ENCODE measurements at regions not wholly inside any gene's neighbourhood (a gene's known extent, or its start where the extent isn't known, plus 50 kb on each side); places are given as distances from the start of the nearest gene placed in this dataset.
"Not testable (repeated sequence)": the region's sequence is repeated elsewhere in the genome, so short reads cannot be mapped to it uniquely, and the experiment has no call there.

DNA sequence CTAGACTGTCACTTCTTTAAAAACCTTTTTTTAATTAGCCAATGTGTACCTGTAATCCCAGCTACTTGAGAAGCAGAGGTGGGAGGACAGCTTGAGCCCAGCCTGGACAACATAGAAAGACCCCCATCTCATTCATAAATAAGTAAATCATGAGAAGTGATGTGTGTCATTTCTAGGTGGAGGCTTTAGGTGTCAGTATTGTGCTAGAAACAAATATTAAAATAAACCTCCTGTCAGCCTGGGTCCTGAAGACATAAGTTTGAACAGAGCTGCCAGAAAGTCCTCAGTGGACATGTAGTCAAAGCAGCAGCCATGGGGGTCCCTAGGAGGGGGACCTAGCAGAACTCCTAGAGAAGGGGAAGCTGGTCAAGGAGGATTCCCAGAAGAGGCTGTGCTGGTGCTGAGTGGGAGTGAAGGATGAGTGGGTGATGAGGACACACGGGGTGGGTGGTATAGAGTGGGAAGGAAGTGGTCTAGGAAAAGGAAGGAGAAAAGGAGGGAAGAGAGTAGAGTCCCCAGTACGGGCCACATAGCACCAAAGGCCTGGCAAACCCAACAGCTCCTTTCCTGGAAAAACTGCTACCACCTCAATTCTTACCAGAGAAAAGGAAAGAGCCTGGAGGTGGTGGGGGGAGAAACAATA, 316.6 kb upstream of the NCKAP5 start:
- DNase-seq (ENCODE audit: low read depth) = peak; percentile 10

DNA sequence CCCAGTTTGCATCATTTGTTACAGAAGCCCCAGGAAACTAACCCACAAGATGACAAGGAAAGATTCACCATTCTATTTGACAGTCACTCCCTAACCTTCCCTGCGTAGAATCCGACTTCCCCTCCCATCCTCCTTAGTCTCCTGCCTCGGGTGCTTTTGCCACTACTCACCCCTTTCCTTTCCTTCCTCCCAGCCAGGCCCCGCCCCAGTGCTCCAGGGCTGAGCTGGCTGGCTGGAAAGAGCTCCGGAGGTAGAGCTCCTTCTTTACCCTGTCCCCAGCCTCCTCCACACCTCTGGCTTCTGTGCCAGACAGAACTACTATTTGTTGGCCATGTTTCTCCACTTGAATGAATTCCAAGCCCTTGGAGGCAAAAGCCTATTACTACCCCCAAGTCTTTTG, 317.6 kb upstream of the NCKAP5 start:
- DNase-seq (ENCODE audit: low read depth) = no peak

DNA sequence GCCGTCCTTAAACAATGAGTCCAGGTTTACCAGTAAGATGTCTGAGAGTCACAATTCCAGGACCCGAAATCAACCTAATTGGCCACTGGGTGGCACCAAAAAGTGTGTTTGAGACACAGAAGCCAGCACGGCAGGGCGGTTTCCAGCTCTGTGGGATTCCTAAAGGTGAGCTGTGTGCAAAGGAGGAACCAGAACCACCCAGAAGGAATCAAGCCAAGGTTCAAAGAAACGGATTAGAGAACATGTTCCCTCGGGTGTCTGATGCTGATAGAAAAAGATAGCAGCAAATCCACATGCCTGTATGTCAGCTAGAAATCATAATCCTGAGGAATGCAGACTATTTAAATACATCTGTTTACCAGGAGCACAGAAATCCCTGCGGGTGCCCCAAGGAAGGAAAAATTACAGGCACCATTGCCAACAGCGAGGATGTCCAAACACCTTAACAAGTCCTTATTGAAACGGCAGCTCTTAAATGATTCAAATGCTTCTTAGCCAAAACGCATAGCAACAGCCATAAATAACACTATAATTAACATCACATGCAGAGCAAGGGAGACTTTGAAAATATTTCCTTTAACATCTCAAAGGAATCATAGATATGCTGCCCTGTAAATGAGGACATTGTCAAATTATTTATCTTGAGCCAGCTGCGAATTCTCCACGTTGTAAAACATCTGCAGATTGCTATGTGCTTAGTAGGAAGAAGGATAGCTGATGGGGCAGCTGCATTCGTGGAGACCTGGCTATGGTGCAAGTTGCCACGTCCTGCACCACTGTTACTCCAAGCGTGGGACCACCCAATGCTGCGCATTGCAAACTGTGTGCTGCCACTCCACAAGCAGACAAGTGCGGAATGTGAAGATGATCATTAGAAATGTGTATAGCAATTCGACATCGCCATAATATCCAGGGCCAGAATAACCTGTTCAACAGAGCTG, 318.7 kb upstream of the NCKAP5 start:
- peak; percentile 59 for DNase-seq (ENCODE audit: low read depth)

DNA sequence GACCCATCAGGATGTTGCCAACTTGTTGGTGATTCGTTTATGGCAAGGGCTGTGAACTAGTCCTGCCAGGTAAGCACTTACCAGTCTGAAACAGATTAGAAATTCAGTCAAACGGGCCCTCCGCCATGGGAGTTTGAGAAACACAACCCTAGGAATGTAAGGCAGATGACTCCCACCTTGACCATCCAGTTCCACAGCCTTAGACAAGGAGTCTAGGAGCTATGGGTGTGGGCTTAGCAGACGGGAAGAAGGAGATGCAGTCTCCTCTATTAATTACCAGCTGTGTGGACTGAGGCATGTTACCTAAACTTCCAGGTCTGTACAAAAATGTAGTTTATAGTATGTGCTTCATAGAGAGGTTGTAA, 319.4 kb upstream of the NCKAP5 start:
- no peak for DNase-seq (ENCODE audit: low read depth)

DNA sequence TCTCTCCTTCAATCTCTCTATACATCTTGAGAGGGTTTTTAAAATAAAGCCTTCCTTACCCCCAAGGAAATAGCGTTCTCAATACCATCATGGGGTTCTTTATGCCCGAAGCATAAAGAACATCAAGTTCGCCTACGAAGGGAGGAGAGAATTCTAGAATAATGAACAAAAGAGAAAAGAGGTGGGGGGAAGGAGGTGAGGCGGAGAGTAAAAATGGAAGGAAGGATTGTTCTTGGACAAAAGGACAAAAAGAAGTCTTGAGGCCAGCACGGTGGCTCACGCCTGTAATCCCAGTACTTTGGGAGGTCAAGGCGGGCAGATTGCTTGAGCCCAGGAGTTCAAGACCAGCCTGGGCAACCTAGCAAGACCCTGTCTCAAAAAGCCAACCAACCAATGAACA, 319.8 kb upstream of the NCKAP5 start:
- DNase-seq (ENCODE audit: low read depth) = no peak

DNA sequence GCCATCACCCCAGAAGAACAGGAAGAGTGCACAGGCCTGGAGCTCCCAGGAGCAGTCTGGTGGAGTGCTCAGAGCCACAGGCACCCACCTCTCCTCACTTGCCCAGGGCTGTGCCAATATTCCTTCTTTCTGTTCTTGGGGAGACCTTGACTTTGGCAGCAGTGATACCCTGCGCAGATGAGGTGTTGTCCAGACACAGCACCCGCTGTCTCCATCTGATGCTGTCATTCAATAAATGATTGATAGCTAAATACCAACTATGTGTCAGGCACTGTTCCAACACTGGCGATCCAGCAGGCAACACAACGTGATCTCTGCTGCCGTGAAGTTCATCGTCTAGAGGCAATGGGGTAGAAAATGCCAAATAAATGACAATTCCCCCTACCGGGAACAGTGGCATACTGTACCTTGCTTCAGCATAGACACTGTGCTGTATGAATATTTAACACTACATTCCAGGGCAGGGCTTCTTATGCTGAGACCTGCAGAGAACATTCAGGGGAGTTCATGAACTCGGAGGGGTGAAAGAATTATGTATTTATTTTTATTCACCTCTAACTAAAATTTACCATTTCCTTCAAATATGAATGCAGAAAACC, 320.5 kb upstream of the NCKAP5 start:
- no peak for DNase-seq (ENCODE audit: low read depth)

DNA sequence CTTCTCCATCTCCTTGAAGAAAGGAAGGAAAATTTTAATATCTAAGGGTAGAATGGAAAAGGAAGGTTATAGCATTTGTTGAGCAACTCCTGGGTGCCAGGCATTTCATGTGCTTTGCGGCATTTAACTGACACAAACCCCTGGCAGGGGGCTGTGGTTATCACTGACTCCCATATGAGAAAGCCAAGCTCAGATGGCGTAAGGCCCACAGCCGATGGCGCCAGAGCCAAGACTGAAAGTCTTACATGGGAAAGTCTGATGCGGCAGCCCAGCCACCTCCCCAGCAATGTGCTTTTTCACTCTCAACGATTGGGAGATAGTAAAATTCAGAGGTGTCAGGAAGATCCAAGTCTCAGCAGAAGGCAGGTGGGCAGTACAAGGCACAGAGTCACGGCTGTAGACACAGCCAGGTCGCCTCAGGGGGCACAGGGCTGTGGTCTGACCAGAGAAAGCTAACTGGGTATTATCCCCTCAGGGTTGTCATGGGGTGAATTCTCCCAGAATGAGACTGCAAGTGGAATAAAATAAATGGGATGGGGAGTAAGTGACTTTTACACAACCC, 324.2 kb upstream of the NCKAP5 start:
- no peak for DNase-seq (ENCODE audit: low read depth)

DNA sequence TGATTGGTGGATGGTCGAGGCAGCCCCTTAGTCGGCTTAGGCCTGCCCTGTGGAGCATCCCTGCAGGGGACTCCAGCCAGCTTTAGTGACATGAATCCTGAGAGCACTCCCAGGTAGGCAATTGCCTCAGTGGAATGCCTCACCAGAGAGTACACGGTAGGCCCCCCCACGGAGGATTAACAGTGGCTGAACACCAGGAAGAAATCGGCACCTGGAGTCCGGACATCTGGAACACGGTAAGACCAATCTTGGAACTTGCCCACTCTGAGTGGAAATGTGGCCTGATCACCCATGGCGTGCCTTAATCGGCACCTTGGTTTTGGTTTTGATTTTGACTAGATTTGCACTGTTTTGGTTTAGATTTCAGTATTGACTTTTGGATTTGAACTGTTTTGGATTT, 326.2 kb upstream of the NCKAP5 start:
- DNase-seq (ENCODE audit: low read depth) = no peak

DNA sequence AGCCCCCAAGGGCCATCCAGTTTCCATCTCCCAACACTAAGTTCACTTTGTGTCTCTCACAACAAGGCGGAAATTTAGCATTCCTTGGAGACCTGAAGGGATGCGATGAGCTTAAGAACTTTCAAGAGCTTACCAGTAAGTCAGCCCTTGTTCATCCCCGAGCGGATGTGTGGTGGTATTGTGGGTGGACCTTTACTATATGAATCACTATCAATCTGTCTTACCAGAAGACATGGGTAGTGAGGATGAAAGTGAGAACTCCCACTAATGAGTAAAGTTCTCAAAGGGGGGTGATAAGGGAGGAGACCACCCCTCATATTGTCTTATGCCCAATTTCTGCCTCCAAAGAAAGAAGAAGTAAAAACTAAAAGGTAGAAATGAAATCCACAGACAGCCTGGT, 329.6 kb upstream of the NCKAP5 start:
- not testable (repeated sequence) for DNase-seq (ENCODE audit: low read depth)

DNA sequence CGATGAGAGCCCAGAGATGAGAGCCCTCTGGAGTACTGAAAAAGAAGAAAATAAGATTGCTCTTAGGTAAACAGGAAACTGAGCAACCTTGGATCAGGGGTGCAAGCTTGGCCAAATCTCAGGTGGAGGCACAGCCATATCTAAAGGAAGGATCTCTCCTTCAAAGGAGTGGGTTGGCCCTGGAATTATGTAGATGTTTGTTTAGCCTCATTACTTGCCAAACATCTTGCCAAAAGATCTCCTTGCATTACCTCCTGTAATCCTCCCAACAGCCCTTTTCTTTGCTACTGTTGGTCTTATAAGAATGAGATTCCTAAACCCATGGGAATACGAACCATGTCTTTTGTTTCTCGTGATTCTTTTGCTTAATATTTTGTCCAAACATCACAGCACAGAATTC, 332.6 kb upstream of the NCKAP5 start:
- DNase-seq (ENCODE audit: low read depth) = no peak

DNA sequence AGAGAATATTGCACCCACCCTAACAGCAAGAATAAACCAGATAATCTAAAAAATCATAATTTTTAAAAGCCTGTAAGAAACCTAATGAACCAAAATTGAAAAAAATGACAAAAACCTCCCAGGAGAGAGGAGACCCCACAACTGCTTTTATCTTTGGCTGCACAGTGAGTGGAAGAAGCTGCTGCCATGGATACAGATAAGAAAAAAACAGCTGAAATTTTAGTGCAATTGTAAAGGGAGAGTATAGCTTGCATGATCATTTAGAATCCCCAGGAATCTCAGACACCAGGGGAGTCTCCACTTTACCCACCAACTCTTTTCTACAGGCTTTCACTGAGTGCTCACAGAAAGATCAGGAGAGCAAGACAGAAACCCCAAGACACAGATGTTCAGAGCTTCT, 338.1 kb upstream of the NCKAP5 start:
- no peak for DNase-seq (ENCODE audit: low read depth)

DNA sequence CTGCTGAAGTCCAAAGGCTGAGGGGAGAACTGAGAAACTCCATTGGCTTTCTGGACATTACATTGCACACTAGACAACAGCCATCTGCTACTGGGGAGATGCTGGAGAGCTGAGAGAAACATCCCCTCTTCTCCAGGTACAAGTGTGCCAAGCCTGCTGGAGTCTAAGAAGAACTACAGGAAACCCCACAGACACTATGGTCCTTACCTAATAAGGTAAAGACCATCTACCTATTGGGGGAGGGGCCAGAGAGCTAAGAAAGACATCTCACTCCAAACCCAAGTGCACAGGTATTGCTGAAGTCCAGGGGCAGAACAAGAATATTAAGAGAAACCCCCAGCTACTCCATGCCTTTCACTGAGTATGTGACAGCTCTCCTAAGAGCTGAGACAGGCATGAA, 338.7 kb upstream of the NCKAP5 start:
- no peak for DNase-seq (ENCODE audit: low read depth)

DNA sequence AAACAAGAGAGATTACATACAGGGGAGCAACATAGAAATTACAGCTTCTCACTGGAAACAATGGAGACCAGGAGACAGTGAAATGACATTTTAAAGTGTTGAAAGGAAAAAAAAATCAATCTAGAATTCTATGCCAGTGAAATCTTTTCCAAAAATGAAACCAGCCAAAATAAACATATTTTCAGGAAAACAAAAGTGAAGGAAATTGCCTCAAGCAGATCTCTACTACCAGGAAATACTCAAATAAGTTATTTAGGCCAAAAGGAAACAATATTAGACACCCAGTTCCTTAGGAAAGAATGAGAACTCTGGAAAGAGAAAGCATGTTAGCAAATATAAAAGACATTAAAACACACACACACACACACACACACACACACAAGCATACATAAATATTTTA, 339.9 kb upstream of the NCKAP5 start:
- DNase-seq (ENCODE audit: low read depth) = no peak

DNA sequence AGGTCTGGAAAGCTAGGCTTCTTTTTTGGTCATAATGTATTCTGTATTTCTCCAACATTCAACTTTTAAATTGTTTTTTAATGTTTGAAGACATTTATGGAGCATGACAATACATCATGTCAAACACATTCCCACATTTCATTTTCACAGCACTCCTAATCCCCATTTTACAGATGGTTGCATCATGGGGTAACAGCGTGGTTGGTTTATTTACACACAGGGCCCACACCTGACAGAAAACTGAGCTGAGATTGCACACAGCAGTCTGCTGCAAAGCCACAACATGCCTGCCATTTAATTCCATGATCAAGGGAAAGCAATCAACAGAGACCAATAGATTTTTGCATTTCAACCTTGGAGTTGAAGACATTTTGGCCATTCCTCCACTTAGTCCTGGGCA, 335.7 kb upstream of the MGAT5 start:
- DNase-seq (ENCODE audit: low read depth) = no peak

DNA sequence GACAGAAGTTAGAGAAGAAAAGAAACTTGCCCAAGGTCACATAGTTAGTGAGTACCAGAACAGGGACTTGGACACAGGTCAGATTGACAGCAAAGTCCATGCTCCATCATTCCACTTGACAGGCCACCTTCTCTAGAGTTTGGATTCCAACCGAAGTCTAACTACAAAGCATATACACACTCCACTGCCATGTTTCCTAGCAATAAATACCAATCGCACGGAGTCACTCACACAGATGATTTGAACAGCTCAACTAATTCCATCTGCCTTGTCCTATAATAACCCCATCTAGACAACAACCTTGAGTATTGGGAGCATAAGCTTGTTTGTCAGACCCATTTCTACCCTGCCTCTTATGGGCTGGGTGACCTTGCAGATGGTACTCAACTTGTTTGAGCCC, 334.6 kb upstream of the MGAT5 start:
- no peak for DNase-seq (ENCODE audit: low read depth)

DNA sequence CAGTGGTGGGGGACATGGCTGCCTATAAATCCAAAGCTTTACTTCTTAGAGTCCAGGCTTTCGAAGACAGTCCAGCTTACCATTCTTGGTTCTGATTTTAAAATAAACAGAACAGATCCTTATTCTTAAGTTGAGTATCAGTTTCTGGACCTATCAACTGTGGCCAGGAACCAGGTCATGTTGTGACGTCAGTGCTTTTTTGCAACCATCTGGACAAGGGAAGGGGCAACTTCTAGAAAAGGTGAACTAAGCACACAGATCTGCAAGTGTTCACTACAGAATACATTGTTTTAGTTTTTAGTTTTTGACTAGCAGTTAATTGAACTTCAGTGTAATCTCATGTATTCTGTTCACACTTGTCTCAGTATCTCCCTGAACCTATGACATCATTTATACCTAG, 326.0 kb upstream of the MGAT5 start:
- no peak for DNase-seq (ENCODE audit: low read depth)

DNA sequence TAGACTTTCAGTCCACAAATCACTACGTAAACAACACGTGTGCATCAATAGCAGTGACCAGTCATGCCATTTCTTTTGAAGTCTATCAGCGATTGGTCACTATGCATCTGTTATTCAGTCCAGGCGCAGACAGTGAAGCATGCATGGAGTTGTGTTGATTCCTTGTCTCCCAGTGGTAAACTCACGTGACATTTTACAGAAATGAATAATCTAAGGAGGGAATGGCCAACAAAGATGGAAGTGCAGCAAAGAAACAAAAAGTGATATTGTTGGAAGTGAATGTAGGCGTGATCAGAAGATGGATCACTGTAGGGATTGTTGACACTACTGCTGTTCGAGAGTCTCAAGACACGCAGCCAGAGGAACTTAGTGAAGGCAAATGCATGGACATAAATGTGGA, 317.8 kb upstream of the MGAT5 start:
- no peak for DNase-seq (ENCODE audit: low read depth)

DNA sequence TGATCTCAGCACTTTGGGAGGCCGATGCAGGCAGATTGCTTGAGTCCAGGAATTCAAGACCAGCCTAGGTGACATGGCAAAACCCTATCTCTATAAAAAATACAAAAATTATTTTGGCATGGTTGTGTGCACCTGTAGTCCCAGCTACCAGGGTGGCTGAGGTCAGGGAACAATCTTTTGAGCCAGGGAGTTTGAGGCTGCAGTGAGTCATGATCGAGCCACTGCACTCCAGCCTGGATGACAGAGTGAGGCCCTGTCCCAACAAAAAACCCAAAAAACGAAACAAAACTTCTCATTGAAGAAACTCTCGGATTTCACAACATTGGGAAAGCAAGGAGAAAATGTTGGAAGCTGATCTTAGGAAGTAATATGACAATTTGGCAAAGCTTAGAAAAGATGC, 317.3 kb upstream of the MGAT5 start:
- DNase-seq (ENCODE audit: low read depth) = no peak

DNA sequence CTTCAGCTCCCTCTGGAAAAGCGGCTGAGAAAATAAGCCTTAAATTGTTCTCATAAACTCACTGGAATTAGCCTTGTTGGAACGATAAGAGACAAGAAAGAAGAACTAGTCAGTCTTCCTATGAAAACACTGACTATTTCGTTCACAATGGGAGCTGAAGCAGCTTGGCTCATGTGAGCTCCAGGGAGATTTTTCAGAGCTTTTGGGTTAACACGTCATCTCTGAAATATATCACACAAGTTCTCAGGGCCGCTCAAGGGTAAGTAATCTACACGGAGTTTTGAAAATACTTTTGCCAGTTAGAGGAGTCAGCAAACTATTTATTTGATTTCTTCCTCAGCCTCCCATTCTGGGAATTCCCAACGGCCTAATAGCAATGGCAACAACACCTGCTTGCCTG, 316.2 kb upstream of the MGAT5 start:
- DNase-seq (ENCODE audit: low read depth) = peak; percentile 3

DNA sequence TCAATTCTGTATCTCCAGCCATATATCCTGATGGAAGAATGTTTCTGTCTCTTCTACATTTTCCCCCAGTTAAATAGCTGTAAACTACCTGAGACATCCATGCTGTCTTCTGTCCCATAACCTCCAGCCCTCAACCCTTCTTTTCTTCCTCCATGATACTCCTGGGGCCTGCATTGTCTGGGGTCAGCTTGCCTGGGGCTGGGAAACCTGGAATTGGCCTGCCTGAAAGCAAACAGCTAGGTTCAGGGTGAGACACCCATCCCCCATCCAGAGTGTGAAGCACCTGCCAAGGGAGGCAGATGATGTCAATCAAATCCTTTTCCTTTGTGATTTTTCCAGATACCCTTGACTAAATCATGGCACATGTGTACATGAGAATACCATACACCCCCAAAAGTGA, 313.7 kb upstream of the MGAT5 start:
- no peak for DNase-seq (ENCODE audit: low read depth)

DNA sequence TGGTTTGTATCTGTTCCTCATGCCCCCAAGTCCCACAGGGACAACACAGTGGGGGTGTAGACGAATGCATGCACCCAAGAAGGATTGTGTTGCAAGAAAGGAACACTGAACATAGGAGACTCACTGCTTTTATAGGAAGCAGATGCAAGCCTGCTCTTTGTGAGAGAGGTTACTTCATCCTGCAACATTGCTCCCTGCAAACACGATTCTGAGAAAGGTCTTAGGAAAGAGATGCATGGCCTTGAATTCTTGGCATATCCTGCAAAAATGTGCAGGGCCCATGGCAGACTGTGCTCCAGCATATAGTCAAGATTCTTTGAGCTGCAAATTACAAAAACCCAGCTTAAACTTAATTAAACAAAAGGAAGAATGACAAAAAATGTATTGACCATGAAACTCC, 312.2 kb upstream of the MGAT5 start:
- DNase-seq (ENCODE audit: low read depth) = peak; percentile 3

DNA sequence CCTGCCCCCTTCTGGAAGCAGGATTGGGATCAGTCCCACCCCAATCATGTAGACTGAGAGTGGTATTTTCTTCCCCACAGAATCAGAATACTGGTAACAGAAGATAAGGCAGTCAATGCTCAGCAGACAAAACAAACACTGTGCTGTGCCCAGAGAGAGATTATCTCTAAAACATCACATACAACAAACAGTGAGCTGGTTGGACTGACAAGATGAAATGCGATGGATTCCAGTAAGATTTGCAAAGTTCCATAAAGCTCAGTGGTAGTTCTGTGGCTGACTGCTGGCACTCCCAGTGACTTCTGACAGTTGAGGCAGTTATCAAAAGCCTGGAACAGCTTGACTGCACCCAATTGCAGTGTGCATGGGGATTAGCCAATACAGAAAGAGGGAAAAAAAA, 311.5 kb upstream of the MGAT5 start:
- no peak for DNase-seq (ENCODE audit: low read depth)

DNA sequence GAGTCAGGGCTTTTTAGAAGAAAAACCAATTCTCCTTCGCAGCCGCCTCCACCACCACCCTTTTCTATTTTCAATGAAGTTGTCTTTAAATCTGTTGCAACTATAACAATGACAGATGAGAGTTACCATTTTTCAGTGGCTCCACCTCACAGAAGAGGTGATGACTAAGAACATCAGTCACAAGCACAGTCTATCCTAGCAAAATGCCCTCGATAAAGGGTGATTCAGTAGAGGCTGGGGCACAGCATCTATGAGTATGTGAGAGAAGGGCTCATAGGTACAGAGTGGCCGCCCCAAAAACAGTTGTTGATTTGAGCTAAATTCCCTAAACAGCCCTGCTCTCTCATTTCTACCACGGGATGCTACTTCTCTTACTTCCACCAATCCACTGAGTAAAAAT, 310.8 kb upstream of the MGAT5 start:
- DNase-seq (ENCODE audit: low read depth) = no peak
